ENCODE measurements at regions not wholly inside any gene's neighbourhood (a gene's known extent, or its start where the extent isn't known, plus 50 kb on each side); places are given as distances from the start of the nearest gene placed in this dataset.

- no peak for TF ChIP-seq POLR2A (IDR thresholded peaks at IDR 0.05)
- TF ChIP-seq POLR2AphosphoS5 (IDR thresholded peaks at IDR 0.05; ENCODE audit: insufficient read depth in 1 of 2, low read depth in 1 of 2): no peak
- TF ChIP-seq CTCF (IDR thresholded peaks at IDR 0.05): no peak
Measured at GRCh38 chr4:133324491-133324890, 175.4 kb downstream of the PCDH10 start.
